Hippocampal formation (tissue), 2 donors: ENCODE measurements at regions not wholly inside any gene's neighbourhood (a gene's known extent, or its start where the extent isn't known, plus 50 kb on each side); places are given as distances from the start of the nearest gene placed in this dataset.
A peak's percentile ranks its signal among the peaks of the same experiment; 100 is the strongest.

Experiments
- DNase-seq, 2 donors: peaks; one replicate each; lab custom pipeline; 2025; lab: John Stamatoyannopoulos, UW

DNA sequence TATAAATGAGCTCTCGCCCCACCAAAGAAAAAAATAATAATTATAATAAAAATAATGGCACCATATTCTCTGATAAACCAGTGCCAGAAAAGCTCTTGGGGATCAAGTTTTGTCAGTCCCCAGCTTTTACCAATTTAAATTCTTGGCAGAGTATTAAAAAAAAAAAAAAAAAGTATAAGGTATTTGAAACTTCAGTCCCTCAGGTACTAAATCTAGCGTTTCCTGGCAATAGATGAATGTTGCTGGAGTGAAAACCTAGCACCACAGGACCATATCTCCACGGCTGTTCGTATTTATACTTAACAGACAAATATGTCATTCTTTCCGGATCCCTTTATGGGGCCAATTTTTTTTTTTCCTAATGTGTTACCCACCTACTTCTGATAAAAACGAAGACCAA is 646.2 kb downstream of the CCDC171 start:
- DNase-seq = no peak

DNA sequence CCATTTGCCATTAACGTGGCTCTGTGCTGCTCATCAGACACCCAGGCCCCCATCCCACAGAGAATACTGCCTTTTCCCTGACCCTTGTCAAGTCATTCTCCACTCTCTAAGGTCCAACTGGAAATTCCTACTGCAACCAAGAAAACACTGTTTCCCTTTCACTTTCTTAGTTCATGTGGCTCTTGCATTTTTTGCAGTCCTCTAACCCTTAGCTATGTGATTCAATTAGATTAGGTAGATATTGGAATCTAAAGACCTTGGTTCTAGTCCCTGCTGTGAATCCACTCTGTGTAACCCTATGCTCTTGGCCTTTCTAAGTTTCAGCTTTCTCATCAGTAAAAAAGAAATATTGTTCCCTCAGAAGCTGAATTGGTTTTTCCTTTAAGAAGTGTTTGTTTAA is 649.4 kb downstream of the CCDC171 start:
- no peak for DNase-seq

DNA sequence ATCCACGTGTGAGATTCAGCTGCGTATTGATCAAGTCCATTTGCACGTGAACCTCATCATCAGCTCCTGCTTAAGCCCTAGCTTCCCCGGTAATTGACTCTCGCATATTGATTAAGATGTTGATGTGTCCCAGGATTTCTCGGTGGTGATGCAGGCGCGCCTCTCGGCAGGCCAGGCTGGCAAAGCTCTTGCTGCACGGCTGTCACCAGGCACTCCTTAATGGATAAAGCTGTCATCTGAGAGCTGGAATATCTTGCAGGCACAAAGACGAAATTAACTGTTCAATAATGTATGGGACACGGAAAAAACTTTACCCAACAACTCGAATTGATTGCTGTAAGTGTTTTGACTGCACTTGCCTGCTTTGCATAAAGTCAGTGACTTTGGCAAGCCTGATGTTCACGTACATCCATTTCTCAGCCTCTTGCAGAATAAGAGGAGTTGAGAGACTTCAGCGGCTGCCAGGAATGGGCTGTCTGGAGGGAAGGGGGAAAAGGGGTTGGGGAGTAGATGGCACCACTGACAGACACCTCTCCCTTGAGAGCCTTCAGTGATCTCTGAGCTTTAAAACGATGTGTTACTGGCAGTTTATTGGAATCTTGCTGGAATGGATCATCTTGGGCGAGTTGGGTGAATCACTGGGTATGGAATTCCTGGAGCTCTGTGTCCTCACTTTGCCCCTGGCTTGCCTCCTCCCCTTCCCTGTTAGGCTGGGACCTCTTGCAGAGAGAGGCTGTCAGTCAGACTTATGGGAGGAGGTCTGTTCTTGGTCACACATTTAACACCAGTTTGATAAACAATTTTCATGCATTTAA is 650.3 kb downstream of the CCDC171 start:
- no peak for DNase-seq

DNA sequence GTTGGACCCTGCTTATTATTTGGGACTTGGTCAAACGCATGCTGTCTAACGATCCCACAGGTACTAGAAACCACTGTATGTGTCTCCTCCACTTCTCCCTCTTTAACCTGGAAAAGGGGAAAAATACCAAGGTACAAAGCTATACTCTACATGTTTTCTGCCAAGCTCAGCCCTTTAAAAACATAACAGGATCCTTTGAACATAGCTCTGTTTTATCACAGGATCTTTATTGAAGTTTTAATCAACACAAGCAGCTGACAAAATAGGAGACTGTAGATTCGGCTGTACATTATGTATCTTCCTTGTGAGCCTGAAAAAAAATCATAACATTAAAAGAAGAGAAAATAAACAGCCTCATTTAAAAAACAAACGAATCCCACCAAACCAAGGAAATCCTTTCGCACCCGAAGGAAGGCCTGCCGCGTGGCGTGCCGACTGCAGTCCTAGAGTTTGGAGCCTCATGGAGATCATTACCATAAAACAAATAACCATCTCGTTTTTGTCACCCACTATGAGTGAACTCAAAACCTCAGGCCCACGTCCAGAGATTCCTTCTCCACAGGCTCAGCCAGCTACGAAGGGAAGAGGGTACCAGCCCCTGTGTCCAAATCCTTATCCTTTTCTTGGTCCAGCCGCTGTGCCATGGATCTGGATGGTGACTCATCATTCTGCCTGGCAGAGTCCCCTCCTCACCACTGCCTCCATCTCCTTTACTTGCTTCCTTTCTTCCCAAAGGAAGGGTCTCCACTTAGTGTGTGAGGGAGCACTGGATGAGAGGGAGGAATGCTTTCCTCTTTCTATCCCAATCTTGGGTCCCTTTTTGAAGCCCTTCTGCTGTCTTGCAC is 651.1 kb downstream of the CCDC171 start:
- no peak for DNase-seq

DNA sequence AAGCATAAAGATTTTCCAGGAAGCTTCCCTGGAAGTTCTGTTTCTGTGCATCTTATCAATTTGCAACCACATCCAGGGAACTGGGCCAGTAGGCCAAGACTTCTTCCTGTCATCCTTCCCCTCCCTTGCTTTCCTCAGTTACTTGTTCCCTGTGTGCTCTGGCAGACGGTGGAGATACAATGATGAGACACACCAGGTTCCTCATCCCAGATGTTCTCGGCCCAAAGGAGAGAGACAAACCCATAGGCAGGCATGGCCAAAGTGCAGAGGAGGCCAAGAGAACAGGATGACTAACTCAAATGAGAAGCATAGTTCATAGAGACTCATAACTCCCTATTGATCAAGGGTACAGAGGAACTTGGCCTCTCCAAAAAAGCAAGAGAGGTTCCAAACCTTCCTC is 652.6 kb downstream of the CCDC171 start:
- DNase-seq = no peak

DNA sequence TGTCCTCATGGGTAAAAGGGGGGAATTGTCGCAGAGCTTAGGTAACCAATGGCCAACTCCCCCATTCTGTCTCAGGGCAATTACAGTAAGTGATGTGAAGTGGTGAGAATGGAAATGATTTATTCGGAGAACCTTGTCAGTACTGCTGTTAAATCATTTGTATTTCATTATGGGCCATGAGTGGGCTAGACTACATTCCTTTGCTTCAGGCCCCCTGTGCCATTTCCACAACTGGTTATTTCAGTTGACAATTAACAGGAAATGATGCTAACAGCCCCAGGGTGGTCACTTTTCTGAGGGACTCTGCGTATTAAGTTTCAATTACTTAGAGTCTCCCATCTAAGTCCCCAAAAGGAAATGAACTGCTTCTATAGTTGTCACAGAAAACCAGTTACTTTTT is 653.7 kb downstream of the CCDC171 start:
- DNase-seq = no peak

DNA sequence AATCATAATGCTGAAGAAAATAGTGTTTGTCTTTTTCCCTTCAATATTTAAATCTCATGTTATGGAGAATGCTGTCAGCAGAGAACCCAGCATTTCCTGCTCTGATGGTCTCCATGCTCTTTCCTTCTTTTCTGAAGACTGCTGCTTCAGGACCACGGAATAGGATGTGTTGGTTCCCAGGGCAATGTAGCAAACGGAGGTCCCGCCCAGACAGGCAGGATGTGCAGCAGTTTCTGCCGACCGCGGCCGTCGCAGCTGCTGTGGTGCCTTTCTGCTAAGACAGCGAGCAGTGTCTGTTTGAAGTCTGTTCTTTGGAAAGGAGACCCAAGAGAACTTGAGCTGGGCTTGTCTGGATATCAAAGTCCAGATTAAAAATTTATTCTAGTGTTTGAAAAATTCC is 654.3 kb downstream of the CCDC171 start:
- no peak for DNase-seq

DNA sequence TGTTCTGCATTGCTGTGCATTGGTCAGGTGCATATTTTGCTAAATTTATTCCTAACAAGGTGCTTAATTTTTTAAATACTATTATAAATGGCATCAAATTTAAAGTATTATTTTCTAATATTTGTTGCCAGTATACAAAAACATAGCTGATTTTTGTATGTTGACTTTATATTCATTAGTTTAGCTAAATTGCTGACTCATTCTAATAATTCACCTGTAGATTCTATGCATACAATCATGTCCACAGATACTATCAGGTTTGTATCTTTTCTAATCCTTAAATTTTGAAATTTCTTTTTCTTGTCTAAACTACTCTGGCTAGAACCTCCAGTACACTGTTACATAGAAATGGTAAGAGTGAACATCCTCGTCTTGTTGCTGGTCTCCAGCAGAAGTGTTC is 657.6 kb downstream of the CCDC171 start:
- no peak for DNase-seq

DNA sequence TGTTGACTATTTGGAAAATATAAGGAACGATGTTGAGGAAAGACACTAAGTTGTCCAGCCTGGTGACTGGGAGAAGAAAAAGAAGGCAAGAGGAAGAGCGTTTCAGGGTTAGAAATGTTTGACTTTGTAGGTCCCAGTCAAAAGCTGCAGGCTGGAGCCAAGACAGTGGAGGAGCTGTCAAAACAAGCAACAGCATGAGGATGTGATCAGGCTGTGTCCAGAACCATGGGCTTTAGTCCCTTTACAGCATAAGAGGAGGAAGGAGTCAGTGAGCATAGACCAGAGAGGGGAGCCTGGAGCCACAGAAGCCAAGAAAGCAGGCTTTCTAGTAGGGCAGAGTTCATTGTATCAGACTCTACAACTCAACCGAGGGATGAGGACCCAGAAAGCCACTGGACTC is 658.5 kb downstream of the BNC2 start:
- no peak for DNase-seq

DNA sequence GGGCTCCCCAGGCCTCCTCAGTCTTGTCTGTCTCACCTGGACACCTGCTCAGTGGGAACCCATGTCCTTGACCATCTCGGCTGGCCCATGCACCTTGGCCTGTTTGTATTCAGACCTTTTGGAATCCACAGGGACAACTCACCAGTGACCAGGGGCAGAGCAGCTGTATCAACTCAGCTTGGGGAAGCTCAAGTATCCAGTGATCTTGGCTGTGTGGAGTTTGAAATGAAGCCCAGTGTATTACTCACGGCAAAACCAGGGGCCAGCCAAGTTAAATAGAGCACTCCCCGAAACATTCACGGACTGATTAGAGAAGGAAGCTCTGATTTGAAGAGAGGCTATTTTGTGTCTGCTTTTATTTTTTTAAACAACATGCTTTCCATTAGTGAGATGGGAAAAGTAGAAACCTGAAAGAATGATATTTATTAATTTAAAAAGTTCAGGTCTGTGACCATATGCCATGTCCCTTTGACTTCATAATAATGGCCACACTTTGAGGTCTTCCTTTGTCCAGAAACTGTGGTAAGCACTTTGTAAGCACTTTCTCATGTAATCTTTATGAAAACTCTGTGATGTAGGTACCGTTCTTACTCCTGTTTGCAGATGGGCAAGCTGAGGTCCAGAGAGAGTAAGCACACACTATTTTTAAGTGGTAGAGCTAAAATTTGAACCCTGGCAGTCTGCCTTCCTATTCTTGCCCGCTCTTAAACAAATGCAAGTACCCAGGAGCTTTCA is 656.5 kb downstream of the BNC2 start:
- no peak for DNase-seq

DNA sequence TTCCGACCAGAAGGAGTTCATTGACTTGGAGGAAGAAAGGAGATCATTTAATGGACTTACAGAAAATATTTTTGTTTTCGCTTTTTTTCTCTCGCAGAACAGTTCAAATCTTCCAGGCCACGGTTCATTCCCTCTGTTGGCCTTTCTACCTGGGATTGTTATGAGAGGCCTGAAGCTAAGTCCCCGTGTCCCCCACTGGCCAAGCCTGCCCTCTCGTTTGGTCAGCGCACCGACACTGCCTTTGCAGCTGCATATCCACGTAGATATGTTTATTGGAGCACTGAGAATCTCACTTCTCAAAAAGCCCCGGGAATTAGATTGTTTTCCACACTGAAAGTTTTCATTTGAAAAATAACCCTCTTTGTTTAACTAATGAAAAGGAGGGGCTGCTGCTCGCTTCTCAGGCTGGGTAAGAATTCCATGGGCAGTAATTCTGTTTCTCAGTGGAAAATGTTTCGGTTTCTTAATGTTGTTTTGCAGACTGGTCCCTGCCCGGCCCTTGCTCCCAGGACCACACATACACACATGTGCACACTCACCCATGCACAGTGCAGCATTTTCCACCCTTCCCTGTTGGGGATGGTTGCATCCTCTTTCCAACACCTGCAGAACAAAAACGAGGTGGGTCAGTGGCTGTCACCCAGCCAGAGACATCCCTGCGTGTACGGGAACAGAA is 655.7 kb downstream of the BNC2 start:
- DNase-seq = no peak

DNA sequence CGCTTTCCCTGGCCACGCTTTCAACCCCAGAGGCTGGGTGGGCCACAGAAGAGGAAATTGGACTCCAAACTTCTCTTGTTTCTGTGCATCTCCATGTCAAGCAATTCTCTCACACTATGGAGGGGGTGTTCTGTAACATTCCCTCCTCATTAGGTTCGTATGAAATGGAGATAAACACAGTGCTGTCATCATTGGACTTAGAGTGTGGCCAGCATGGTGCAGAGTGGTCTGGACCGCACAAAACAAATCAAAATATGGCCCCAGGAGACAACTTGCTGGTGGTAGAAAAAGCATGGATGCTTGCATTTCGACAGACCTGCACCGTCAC is 655.2 kb downstream of the BNC2 start:
- no peak for DNase-seq

DNA sequence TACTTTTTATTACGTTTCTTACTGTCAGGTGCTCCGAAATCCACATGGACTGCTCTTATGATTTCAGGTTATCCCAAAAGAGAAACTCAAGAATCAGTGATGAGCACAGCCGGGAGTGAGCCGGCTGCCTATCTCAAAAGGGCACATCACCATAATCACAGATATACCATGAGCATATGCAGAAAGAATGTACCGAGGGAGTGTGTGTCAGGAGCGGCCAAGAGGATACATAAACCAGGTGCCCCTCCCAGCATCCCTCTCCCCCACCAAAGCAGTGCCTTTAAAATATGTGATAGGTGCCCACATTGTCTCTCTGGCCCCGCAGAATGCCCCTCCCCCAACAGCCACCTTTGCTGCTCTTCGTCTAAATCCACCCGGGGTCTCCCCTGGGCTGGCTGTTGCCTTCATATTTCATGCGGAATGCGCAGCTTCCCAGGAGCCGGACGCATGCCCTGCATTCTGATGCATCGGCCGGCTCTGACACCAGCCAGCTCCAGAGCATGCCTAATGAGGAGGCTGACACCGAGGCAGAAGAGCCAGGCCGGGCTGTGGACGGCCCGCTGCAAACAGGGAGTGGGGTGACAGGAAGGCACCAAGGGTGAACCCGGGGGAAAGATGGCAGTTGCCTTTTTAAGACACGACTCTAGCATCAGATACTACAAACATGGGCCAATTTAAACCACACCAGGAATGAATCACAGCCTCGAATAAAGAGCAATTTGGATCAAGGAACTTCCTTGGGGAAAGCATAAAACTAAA is 652.3 kb downstream of the BNC2 start:
- no peak for DNase-seq

DNA sequence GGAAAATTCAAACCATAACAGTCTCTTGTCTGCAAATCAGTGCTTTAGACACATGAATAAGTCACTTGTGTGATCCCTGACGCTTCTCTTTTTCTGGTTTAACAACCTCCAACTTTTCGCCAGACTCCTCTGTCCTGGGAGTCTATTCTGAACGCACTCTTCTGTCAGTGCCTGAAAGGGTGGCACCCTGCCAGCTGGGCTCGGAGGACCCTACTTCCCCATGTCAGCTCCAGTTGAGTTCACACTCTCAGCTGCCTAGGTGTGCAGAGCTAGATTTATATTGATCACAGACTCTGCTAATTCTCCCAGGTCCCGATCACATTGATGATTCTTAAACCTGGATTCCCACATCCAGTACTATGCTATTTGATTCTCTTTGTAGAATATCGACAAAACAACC is 649.1 kb downstream of the BNC2 start:
- DNase-seq = no peak

DNA sequence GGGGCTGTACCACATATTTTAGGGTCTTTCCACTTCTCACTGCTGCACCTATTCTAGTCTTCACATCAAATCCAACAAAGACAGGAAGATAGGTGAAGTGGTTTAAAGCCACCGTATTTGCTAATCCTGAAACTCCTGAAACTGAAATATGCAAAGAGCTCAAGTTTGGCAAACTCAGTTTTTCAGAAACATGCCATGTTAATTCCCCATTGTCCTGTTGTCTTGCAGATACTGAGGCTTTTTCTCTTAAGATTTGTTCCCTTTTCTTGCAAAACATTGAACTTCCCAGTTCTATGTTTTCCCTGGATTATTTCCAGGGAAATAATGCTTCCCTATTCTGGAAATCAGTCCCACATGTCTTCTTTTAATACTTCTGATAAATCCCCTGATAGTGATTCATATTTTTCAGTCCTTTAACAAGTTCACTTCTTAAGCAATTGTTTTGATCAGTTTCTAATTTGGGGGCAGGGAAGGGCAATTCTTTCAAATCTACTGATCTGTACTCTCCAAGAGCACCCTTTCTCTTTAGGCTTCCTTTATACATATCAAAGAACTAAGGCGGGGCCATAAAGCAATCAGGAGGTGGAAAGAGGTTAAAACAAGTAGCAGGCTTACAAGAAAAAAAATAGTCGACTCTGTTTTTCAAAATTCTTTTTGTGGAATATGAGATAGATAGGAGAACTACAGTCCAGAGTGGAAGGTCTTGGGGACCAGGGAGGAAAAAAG is 648.5 kb downstream of the BNC2 start:
- DNase-seq = no peak

DNA sequence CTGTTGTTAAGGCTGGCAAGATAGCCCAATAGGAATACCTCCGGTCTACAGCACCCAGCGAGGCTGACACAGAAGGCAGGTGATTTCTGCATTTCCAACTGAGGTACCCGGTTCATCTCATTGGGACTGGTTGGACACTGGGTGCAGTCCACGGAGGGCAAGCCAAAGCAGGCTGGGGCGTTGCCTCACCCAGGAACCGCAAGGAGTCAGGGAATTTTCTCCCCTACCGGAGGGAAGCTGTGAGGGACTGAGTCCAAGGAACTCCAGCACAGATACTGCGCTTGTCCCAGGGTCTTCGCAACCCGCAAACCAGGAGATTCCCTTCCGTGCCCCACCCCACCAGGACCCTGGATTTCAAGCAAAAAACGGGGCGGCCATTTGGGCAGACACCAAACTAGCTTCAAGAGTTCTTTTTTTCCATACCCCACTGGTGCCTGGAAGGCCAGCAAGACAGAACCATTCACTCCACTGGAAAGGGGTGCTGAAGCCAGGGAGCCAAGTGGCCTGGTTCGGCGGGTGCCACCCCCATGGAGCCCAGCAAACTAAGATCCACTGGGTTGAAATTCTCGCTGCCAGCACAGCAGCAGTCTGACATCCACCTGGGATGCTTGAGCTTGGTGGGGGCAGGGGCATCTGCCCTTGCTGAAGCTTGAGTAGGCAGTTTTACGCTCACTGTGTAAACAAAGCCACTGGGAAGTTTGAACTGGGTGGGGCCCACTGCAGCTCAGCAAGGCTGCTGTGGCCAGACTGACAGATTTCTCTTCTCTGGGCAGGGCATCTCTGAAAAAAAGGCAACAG is 647.2 kb downstream of the BNC2 start:
- no peak for DNase-seq

DNA sequence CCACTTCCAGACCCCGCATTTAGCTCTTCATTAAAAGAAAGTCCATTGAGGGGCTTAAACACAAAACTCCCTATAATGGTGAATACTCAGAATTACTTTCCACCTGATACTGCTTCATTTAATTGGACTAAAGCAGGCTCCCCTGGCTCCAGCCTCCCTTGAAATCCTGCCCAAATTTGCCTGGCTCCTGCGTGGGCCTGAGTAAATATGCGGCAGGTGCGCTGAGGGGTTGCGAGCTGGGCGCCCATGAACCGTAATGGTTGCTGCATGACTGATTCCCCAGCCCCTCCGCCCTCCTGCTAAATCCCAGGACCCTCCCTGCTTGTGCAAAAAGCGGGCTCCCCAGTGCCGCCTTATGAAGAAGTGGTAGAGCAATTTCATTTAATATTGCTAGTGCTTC is 639.7 kb downstream of the BNC2 start:
- no peak for DNase-seq

DNA sequence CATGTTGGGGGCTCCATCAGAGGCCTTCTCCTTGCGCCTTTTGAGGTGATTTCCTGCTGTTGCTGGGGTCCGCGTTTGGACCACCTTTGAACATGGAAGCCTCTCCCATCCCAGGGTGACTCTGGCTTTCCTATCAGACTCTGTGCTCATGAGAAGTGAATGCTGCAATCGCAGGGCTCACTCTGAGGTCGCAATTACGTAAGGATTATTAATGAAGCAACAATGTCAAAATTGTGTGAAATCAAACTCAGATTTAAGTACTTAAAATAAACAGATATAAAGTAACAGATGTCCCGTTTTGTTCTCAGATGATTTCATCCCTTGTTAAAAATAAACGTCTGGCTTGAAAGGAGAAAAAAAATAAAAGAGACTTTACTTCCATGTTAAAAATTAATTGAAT is 634.2 kb downstream of the BNC2 start:
- peak in 1 of 2 donors; percentile 43 for DNase-seq

DNA sequence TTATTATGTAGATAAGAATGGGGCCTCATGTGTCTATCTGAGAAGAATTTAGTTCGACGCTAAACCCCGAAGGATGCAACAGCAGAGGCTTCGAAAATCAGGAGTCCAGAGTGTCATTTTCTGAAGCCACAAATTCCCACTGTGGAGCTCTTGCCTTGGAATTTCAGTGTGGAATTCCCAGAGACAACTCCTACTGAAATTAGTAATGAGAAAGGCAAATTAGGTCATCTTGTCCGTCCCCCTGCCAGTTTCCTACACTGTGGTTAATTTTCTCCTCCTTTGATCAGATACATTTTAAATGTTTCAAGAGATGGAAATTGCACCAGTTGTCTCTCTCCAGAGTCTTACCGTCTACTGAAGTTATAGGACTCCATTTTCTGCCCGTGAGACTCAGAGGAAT is 633.6 kb downstream of the BNC2 start:
- DNase-seq = no peak

DNA sequence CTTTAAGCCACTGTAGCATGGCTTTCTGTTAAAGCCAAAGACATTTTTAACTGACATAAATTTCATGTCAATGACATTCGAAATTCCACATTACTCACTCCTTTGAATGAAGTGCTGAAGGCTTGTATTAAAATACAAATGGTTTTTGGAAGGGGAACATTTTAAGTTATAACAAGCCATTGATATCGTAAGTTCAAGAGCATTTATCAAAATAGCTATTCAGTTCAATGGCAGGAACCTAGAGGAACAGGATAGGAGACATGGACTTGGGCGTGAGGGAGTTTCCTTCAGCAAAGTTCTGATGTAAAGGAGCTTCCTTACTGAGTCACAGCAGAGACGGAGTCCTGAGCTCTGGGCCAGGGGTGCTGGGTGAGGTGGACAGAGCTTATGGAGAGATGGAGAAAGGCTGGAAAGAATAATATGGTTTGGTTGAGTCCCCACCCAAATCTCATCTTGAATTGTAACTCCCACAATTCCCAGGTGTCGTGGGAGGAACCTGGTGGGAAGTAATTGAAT is 631.8 kb downstream of the BNC2 start:
- no peak for DNase-seq
